HFF-Myc (cell line): ENCODE measurements at regions not wholly inside any gene's neighbourhood (a gene's known extent, or its start where the extent isn't known, plus 50 kb on each side); places are given as distances from the start of the nearest gene placed in this dataset.

ENCODE experiments used
- DNase-seq: peaks from one replicate; pipeline ENCODE4 v3.0.0-alpha.2; 2011; ENCODE audit warnings: low read depth; ENCODE audit errors: extremely low read depth
- H3K4me3 ChIP-seq: replicated peaks from 2 replicates; pipeline ENCODE4 v1.5.1; 2011; ENCODE audit warnings: low read depth, mild to moderate bottlenecking, control low read depth, low read length
- TF ChIP-seq, protein P1 (sequence below): IDR thresholded peaks from 2 replicates; pipeline ENCODE4 v1.5.1; 2012; ENCODE audit warnings: mild to moderate bottlenecking, low read depth, low read length, control low read depth; ENCODE audit errors: missing control alignments

DNA sequence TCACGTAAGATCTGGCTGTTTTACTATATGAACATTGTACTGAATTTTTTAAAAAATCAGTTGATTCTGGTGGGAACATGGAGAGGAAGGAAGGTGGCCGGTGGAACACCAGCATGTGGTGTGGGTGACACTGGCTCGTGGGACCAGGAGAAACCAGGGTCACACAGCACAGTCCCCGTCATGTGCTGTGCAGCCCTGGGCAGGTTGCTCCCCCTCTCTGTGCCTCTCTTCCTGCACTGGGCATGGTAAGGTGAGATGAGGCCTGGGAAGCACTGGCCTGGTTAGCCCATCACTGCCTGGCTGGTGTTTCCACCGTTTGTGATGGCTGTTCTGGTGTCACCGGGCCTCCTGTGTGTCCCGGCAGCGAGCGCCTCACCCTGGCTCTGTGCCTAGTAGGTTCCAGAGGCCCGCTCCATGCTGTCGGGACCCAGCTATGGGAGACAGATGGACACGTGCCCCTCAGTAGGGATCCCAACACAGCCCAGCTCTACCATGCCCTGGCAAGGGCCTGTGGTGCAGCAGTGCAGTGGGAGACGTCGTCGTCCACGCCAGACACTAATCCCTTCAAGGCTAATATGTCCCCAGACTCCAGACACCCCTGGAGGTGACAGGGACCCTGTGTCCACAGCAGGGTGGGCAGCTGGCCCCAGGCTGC lies 88.2 kb upstream of the LINC01488 start:
- H3K4me3 ChIP-seq: no peak overlapping the region
- no peak for DNase-seq
- TF ChIP-seq, protein P1, sequence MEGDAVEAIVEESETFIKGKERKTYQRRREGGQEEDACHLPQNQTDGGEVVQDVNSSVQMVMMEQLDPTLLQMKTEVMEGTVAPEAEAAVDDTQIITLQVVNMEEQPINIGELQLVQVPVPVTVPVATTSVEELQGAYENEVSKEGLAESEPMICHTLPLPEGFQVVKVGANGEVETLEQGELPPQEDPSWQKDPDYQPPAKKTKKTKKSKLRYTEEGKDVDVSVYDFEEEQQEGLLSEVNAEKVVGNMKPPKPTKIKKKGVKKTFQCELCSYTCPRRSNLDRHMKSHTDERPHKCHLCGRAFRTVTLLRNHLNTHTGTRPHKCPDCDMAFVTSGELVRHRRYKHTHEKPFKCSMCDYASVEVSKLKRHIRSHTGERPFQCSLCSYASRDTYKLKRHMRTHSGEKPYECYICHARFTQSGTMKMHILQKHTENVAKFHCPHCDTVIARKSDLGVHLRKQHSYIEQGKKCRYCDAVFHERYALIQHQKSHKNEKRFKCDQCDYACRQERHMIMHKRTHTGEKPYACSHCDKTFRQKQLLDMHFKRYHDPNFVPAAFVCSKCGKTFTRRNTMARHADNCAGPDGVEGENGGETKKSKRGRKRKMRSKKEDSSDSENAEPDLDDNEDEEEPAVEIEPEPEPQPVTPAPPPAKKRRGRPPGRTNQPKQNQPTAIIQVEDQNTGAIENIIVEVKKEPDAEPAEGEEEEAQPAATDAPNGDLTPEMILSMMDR: no peak

DNA sequence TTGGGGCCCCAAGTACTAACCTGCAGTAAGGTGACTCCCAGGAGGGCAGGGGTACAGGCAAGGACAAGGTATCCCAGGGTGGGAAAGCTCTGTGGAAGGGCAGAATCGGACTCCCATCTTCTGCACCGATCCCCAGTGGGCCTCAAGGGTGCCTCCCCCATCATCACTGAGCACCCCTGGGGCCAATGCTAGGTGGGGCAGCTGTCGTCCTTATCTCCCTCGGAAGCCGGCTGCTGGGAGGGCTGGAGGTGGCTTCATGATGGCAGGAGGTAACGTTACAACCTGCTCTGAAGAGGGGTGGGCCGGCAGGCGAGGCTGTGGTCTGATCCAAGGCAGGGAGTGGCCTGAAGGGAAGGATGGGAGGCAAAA lies 87.6 kb upstream of the LINC01488 start:
- no peak for DNase-seq
- TF ChIP-seq, protein P1: no peak
- H3K4me3 ChIP-seq: no peak overlapping the region

DNA sequence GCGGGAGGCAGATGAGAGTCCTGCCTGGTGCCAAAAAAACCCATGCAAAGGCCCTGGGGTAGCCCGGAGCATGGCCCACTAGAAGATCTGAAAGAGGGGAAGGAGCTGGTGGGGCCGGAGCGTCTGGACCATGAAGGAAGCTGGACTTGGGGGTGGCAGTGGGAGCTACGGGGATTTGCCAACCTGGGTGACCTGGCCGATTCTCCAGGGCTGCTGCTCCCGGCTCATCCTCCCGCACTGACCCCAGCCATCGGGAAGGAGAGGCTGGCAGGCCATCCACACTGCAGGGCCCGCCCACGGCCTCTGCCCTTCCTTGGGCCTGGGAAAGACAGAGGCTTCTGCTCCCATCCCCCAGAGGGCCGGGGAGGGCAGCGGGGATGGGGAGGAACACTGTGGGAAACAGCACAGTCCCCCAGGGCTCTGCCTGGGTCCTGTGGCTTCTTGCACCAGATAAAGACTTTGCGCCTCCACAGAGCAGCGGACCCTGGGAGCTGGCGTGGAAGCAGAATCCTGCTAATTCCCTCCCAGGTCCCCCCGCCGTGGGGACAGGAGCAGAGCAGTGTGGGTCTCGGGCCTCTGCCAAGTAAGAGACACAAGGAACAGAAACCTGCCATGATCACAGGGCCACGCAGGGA lies 87.1 kb upstream of the LINC01488 start:
- no peak overlapping the region for H3K4me3 ChIP-seq
- TF ChIP-seq, protein P1: no peak
- no peak for DNase-seq

DNA sequence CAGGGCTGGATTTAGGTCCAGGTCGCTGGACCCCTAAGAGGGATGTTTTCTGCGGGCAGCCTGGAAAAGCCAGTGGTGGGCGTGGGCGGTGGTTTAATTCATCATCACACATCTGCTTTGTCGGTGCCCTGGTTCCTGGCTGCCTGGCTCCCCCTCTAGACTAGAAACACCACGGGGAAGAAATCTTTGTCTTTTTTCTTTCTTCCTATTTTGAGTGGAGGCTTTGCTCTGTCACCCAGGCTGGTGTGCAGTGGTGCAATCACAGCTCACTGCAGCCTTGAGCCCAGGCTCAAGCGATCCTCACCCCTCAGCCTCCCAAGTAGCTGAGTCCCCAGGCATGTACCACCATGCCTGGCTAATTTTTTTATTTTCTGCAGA lies 86.6 kb upstream of the LINC01488 start:
- no peak for DNase-seq
- H3K4me3 ChIP-seq: no peak overlapping the region
- TF ChIP-seq, protein P1: no peak

DNA sequence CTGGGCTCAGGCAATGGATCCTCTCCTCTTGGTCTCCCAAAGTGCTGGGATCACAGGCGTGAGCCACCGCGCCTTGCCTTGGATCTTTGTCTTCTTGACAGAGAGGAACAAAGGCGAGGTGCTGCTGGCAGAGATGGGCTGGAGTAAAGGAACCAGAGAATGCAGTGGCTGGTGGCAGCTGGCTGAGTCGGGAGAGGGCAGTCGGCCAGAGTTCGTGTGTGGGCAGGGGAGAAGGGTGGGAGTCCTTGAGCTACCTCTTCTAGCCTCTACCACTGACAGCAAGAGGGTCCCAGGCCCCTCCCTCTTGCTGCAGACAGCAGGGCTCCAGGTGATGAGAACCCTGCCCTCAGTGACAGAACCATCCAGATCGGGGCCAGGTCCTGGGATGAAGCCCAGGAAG lies 86.2 kb upstream of the LINC01488 start:
- no peak for DNase-seq
- TF ChIP-seq, protein P1: no peak
- H3K4me3 ChIP-seq: no peak overlapping the region

DNA sequence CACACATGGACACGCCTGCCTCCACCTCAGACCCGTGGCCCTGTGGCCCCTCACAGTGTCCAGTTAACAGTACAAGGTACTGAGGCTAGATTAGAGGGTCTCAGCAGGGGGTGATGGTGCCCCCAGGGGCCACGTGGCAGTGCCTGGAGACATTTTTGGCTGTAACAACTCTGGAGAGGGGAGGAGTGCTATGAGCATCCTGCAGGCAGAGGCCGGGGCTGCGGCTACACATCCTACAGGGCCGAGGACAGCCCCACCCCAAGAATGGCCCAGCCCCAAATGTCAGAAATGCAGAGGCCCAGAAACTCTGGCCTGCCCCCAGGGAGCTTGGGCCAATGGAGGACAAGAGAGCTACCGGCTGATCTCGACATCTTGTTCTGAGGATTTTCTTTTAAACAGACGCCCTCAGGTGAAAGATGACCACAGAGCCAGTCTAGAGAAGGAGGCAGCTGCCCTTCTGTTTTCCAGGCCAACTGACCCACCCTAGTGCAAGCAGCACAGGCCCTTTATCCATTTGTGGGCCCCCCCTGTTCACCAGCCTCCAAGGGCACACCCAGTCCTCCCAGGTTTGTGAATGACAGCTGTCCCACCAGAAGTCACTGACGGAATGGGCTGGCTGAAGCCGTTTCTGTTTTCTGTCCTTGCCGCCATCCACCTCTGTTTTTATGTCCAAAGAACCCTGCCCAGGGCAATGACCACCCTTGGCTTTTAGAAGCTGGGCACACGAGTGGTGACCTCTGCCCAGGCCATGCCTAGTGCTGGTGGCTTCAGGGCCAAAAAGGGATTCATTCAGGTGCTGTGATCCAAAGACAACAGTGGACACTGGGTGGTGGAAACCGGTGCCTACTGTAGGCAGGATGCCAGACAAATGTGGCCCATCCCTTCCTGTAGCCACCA lies 85.2 kb upstream of the LINC01488 start:
- H3K4me3 ChIP-seq: no peak overlapping the region
- TF ChIP-seq, protein P1: no peak
- DNase-seq: no peak
